Loucy (cell line): ENCODE measurements at regions not wholly inside any gene's neighbourhood (a gene's known extent, or its start where the extent isn't known, plus 50 kb on each side); places are given as distances from the start of the nearest gene placed in this dataset.
"Not testable (repeated sequence)": the region's sequence is repeated elsewhere in the genome, so short reads cannot be mapped to it uniquely, and the experiment has no call there.

ENCODE experiments used
- H2AFZ ChIP-seq: fragments of 200-600 bp; sonication (generic); 2 replicates; pipeline ENCODE4 v1.6.0; 2016; ENCODE audit warnings: antibody characterized with exemption, mild to moderate bottlenecking, low read length, moderate library complexity
- H3F3A ChIP-seq: fragments of 200-600 bp; 2 replicates; pipeline ENCODE4 v1.6.0; 2016; ENCODE audit warnings: antibody characterized with exemption, low read depth, mild to moderate bottlenecking
- H3K27me3 ChIP-seq: fragments of 200-600 bp; sonication (generic); 2 replicates; pipeline ENCODE4 v1.6.1; 2014; ENCODE audit warnings: low read length, mild to moderate bottlenecking; ENCODE audit not compliant: insufficient read depth, poor library complexity, severe bottlenecking
- H3K36me3 ChIP-seq: fragments of 200-600 bp; sonication (generic); 2 replicates; pipeline ENCODE4 v1.6.1; 2016; ENCODE audit warnings: low read length; ENCODE audit not compliant: insufficient read depth
- H3K4me1 ChIP-seq: fragments of 200-600 bp; sonication (generic); 2 replicates; pipeline ENCODE4 v1.5.1; 2014; ENCODE audit warnings: low read length, mild to moderate bottlenecking; ENCODE audit not compliant: insufficient read depth, poor library complexity, severe bottlenecking
- H3K4me2 ChIP-seq: fragments of 200-600 bp; sonication (generic); 2 replicates; pipeline ENCODE4 v1.6.0; 2014; ENCODE audit warnings: antibody characterized with exemption, low read length, low read depth, mild to moderate bottlenecking; ENCODE audit not compliant: poor library complexity, severe bottlenecking
- H3K4me3 ChIP-seq: fragments of 200-600 bp; sonication (generic); 2 replicates; pipeline ENCODE4 v1.5.1; 2014; ENCODE audit warnings: low read length, mild to moderate bottlenecking, mixed read lengths; ENCODE audit not compliant: poor library complexity, severe bottlenecking
- H3K79me2 ChIP-seq: fragments of 200-600 bp; sonication (generic); 2 replicates; pipeline ENCODE4 v1.6.1; 2014; ENCODE audit warnings: low read length; ENCODE audit not compliant: insufficient read depth
- H3K9ac ChIP-seq: fragments of 200-600 bp; sonication (generic); 2 replicates; pipeline ENCODE4 v1.6.0; 2014; ENCODE audit warnings: mild to moderate bottlenecking, low read depth, low read length, moderate library complexity; ENCODE audit not compliant: poor library complexity, severe bottlenecking
- H3K9me2 ChIP-seq: fragments of 200-600 bp; sonication (generic); replicated peaks from 2 replicates; pipeline ENCODE4 v1.6.1; 2016; ENCODE audit warnings: low read depth, low read length, mixed read lengths
- H3K9me3 ChIP-seq: fragments of 200-600 bp; sonication (generic); 2 replicates; pipeline ENCODE4 v1.6.1; 2014; ENCODE audit warnings: mild to moderate bottlenecking, antibody characterized with exemption, low read length, low read depth; ENCODE audit not compliant: insufficient read depth
- H4K20me1 ChIP-seq: fragments of 200-600 bp; sonication (generic); 2 replicates; pipeline ENCODE4 v1.6.0; 2014; ENCODE audit warnings: antibody characterized with exemption, low read length, mild to moderate bottlenecking; ENCODE audit not compliant: insufficient read depth, poor library complexity, severe bottlenecking
- CTCF ChIP-seq: fragments of 200-600 bp; sonication (generic); conservative IDR thresholded peaks from 2 replicates; pipeline ENCODE4 v1.5.1; 2014; ENCODE audit warnings: mild to moderate bottlenecking, antibody characterized with exemption, low read length
- EZH2phosphoT487 ChIP-seq: fragments of 200-600 bp; IDR thresholded peaks from 2 replicates; pipeline ENCODE4 v1.6.1; 2018; ENCODE audit warnings: antibody characterized with exemption, mild to moderate bottlenecking, moderate library complexity, borderline replicate concordance

- H3K36me3 ChIP-seq: no peaks in the 10 kb centered on the region
- H3K79me2 ChIP-seq: no peaks in the 10 kb centered on the region
- no peaks in the 10 kb centered on the region for H3K9me2 ChIP-seq
- H3K27me3 ChIP-seq: no peaks in the 10 kb centered on the region
- no peak overlapping the region for H3K4me2 ChIP-seq
- H3K4me1 ChIP-seq: no peaks in the 10 kb centered on the region
- no peak for TF ChIP-seq CTCF
- no peak for TF ChIP-seq EZH2phosphoT487
- no peaks in the 10 kb centered on the region for H3F3A ChIP-seq
- no peaks in the 10 kb centered on the region for H4K20me1 ChIP-seq
- H3K9ac ChIP-seq: no peak overlapping the region
- no peak overlapping the region for H2AFZ ChIP-seq
- H3K4me3 ChIP-seq: no peak overlapping the region
- H3K9me3 ChIP-seq: peaks cover 5% of the 10 kb centered on the region; the same call in 1 of the 2 replicates
Observed at GRCh38 chr4:189147005-189147929, 793.4 kb upstream of the FRG1 start.

GRCh38 chr4:189155083-189155482 lies 785.6 kb upstream of the FRG1 start:
- H3K9me3 ChIP-seq, H3K4me3 ChIP-seq, H4K20me1 ChIP-seq, H3K4me2 ChIP-seq, H3F3A ChIP-seq, H3K9me2 ChIP-seq, H3K79me2 ChIP-seq, H3K4me1 ChIP-seq, H3K27me3 ChIP-seq, H3K36me3 ChIP-seq, H2AFZ ChIP-seq, H3K9ac ChIP-seq: not testable (repeated sequence)

GRCh38 chr4:189162073-189162789 lies 778.4 kb upstream of the FRG1 start:
- H3K9ac ChIP-seq: no peak overlapping the region
- no peaks in the 10 kb centered on the region for H3K4me1 ChIP-seq
- no peak overlapping the region for H3K4me2 ChIP-seq
- TF ChIP-seq CTCF (no peak), EZH2phosphoT487 (no peak)
- H3F3A ChIP-seq: no peaks in the 10 kb centered on the region
- H3K4me3 ChIP-seq: no peak overlapping the region
- H2AFZ ChIP-seq: no peak overlapping the region
- peaks cover 3% of the 10 kb centered on the region; the same call in 1 of the 2 replicates for H3K9me3 ChIP-seq
- no peaks in the 10 kb centered on the region for H3K27me3 ChIP-seq
- no peaks in the 10 kb centered on the region for H4K20me1 ChIP-seq
- H3K9me2 ChIP-seq: no peaks in the 10 kb centered on the region
- H3K79me2 ChIP-seq: no peaks in the 10 kb centered on the region
- H3K36me3 ChIP-seq: no peaks in the 10 kb centered on the region
